Spleen (tissue), 7 donors: ENCODE measurements at regions not wholly inside any gene's neighbourhood (a gene's known extent, or its start where the extent isn't known, plus 50 kb on each side); places are given as distances from the start of the nearest gene placed in this dataset.

Experiments used
- POLR2A ChIP-seq, 3 donors: fragments of 450-650 bp; IDR thresholded peaks; one replicate each; pipeline ENCODE4 v1.5.1; 2017; ENCODE audit warnings: antibody characterized with exemption in 3 of 3, mild to moderate bottlenecking in 1 of 3
- POLR2AphosphoS5 ChIP-seq, 3 donors: sonication (generic); formaldehyde crosslinking; IDR thresholded peaks; one replicate each; pipeline ENCODE4 v1.5.1; 2017; ENCODE audit warnings: antibody characterized with exemption in 3 of 3
- TF ChIP-seq, protein P1 (sequence below), 11 experiments: fragments of 200-600 bp in 7 of 11; fragments of 450-650 bp in 4 of 11; sonication (generic) in 4 of 11; IDR thresholded peaks in 8 of 11; conservative IDR thresholded peaks in 3 of 11; 1 replicate in 7 of 11; 2 replicates in 4 of 11; pipeline versions ENCODE4 v1.4.0 to v1.8.0; 2016 to 2021; ENCODE audit warnings: antibody characterized with exemption in 11 of 11, inconsistent platforms in 4 of 11, mild to moderate bottlenecking in 1 of 11
- donor health status: DM: no; HTN: no; CAD: no; lungs with moderate emphysema.
- donor health status: DM: no; HTN: no; CAD: no.
- donor health status: DM: no; HTN: no; CAD: no.

DNA sequence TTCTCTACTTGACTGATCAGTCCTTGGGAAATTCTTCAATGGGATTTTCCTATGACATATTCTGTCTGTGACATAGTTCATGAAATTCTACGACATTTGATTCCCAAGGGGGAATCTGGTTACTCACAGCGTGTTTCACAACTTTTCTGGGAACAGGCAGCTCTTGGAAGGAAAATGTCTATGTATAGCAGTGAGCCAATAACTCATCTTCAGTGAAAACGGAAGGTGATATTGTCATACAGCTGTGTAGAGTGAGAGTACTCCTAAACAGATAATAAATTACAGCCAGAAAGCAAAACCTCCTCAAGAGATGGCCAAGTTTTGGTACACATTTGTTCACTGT, 91.4 kb downstream of the C9orf152 start:
- TF ChIP-seq, protein P1, sequence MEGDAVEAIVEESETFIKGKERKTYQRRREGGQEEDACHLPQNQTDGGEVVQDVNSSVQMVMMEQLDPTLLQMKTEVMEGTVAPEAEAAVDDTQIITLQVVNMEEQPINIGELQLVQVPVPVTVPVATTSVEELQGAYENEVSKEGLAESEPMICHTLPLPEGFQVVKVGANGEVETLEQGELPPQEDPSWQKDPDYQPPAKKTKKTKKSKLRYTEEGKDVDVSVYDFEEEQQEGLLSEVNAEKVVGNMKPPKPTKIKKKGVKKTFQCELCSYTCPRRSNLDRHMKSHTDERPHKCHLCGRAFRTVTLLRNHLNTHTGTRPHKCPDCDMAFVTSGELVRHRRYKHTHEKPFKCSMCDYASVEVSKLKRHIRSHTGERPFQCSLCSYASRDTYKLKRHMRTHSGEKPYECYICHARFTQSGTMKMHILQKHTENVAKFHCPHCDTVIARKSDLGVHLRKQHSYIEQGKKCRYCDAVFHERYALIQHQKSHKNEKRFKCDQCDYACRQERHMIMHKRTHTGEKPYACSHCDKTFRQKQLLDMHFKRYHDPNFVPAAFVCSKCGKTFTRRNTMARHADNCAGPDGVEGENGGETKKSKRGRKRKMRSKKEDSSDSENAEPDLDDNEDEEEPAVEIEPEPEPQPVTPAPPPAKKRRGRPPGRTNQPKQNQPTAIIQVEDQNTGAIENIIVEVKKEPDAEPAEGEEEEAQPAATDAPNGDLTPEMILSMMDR (IDR thresholded peaks at IDR 0.05 in 8 of 11, conservative IDR thresholded peaks at IDR 0.05 in 3 of 11): no peak
- no peak for TF ChIP-seq POLR2A (IDR thresholded peaks at IDR 0.05)
- TF ChIP-seq POLR2AphosphoS5 (IDR thresholded peaks at IDR 0.05): no peak
